GM23338 (cell line): ENCODE measurements at regions not wholly inside any gene's neighbourhood (a gene's known extent, or its start where the extent isn't known, plus 50 kb on each side); places are given as distances from the start of the nearest gene placed in this dataset.

Experiments used
- CREB1 ChIP-seq: fragments of 250-450 bp; sonication (Bioruptor Pico); IDR thresholded peaks from 2 replicates; pipeline ENCODE4 v1.5.0; 2020; ENCODE audit warnings: low read depth, mild to moderate bottlenecking, moderate library complexity
- CTCF ChIP-seq, 2 experiments: fragments of 200-600 bp in 1 of 2; sonication (generic) in 1 of 2; conservative IDR thresholded peaks; 2 replicates each; pipeline versions ENCODE4 v1.5.1 to v1.6.1; 2016 to 2017; ENCODE audit warnings: antibody characterized with exemption in 2 of 2, low read depth in 2 of 2, mild to moderate bottlenecking in 2 of 2, moderate library complexity in 1 of 2
- ETS1 ChIP-seq: IDR thresholded peaks from 2 replicates; pipeline ENCODE4 v1.6.1; 2016; ENCODE audit warnings: antibody characterized with exemption
- EZH2 ChIP-seq: fragments of 200-600 bp; sonication (generic); IDR thresholded peaks from one replicate; pipeline ENCODE4 v1.8.0; 2017; ENCODE audit warnings: antibody characterized with exemption, mild to moderate bottlenecking, low read depth; ENCODE audit not compliant: unreplicated experiment
- EZH2phosphoT487 ChIP-seq: fragments of 200-600 bp; sonication (generic); IDR thresholded peaks from one replicate; pipeline ENCODE4 v1.8.1; 2018; ENCODE audit warnings: antibody characterized with exemption; ENCODE audit not compliant: unreplicated experiment
- JUNB ChIP-seq: IDR thresholded peaks from one replicate; pipeline ENCODE4 v1.6.1; 2016; ENCODE audit warnings: antibody characterized with exemption; ENCODE audit not compliant: unreplicated experiment
- NANOG ChIP-seq: IDR thresholded peaks from 2 replicates; pipeline ENCODE4 v1.6.1; 2016; ENCODE audit warnings: antibody characterized with exemption, borderline replicate concordance
- POLR2AphosphoS5 ChIP-seq: IDR thresholded peaks from 2 replicates; pipeline ENCODE4 v1.6.1; 2016; ENCODE audit warnings: antibody characterized with exemption, low read depth
- REST ChIP-seq: IDR thresholded peaks from one replicate; pipeline ENCODE4 v1.6.1; 2018; ENCODE audit warnings: antibody characterized with exemption; ENCODE audit not compliant: unreplicated experiment
- ZNF114 ChIP-seq: fragments of 250-450 bp; sonication (Bioruptor Pico); IDR thresholded peaks from 2 replicates; pipeline ENCODE4 v1.5.0; 2020; ENCODE audit warnings: mild to moderate bottlenecking, moderate library complexity
- ZNF331 ChIP-seq: fragments of 250-450 bp; sonication (Bioruptor Pico); IDR thresholded peaks from 2 replicates; pipeline ENCODE4 v1.5.0; 2020; ENCODE audit warnings: low read depth, mild to moderate bottlenecking, moderate library complexity
- ZNF462 ChIP-seq: fragments of 250-450 bp; sonication (Bioruptor Pico); IDR thresholded peaks from 2 replicates; pipeline ENCODE4 v1.5.0; 2020; ENCODE audit warnings: mild to moderate bottlenecking, moderate library complexity

- TF ChIP-seq CTCF (conservative IDR thresholded peaks at IDR 0.05; ENCODE audit: low read depth in 2 of 2): no peak
- no peak for TF ChIP-seq EZH2
- no peak for TF ChIP-seq CREB1
- TF ChIP-seq ZNF114 (CRISPR knock-in tag): no peak
- TF ChIP-seq EZH2phosphoT487: no peak
- no peak for TF ChIP-seq JUNB
- TF ChIP-seq POLR2AphosphoS5: no peak
- TF ChIP-seq REST: no peak
- TF ChIP-seq ZNF331 (CRISPR knock-in tag): no peak
- no peak for TF ChIP-seq ZNF462 (CRISPR knock-in tag)
- TF ChIP-seq NANOG: no peak
- no peak for TF ChIP-seq ETS1
These were observed 120.3 kb upstream of the CACUL1 start for GRCh38 chr10:118875087-118875486.
